IMR-90 (cell line): ENCODE measurements at regions not wholly inside any gene's neighbourhood (a gene's known extent, or its start where the extent isn't known, plus 50 kb on each side); places are given as distances from the start of the nearest gene placed in this dataset.

ENCODE experiments used
- ATAC-seq: fragments of 200-7000 bp; cut with Tn5 transposase; 2 replicates; pipeline ENCODE4 v1.9.1; 2020; ENCODE audit warnings: low read depth, mild to moderate bottlenecking, moderate library complexity
- BruUV-seq: library from RNA; stranded (reverse); fragments of 400-500 nt; replicated peaks from 2 replicates; lab custom pipeline; 2021; lab: Mats Ljungman, UMichigan
- CTCF ChIA-PET: fragments of 300-600 bp; formaldehyde crosslinking; extraction: SDS; loops from one replicate; lab custom pipeline; 2021; ENCODE audit warnings: antibody characterized with exemption; lab: Yijun Ruan, JAX
- POLR2A ChIA-PET: fragments of 300-600 bp; sonication (Branson Sonifier 250); formaldehyde crosslinking; loops from one replicate; lab custom pipeline; 2022; ENCODE audit warnings: antibody characterized with exemption; ENCODE audit not compliant: unreplicated experiment; lab: Charles Lee
- DNase-seq: peaks from one replicate; pipeline ENCODE4 v3.0.0; 2013
- H2AFZ ChIP-seq: replicated peaks from 2 replicates; pipeline ENCODE3; 2013; ENCODE audit warnings: low read length, mild to moderate bottlenecking; ENCODE audit not compliant: poor library complexity
- H2AK5ac ChIP-seq: 2 replicates; pipeline ENCODE4 v1.6.1; 2013; ENCODE audit warnings: low read depth, low read length, inconsistent platforms
- H2AK9ac ChIP-seq: replicated peaks from 2 replicates; pipeline ENCODE3; 2013; ENCODE audit warnings: mild to moderate bottlenecking, low read depth, low read length, moderate library complexity; ENCODE audit not compliant: poor library complexity
- H2BK120ac ChIP-seq: 2 replicates; pipeline ENCODE4 v1.6.1; 2013; ENCODE audit warnings: low read depth, low read length, inconsistent platforms
- H2BK15ac ChIP-seq: 3 replicates; pipeline ENCODE4 v1.6.1; 2013; ENCODE audit warnings: low read depth, low read length, inconsistent platforms
- H2BK20ac ChIP-seq: 2 replicates; pipeline ENCODE4 v1.6.1; 2013; ENCODE audit warnings: low read depth, mild to moderate bottlenecking, inconsistent platforms, low read length, moderate library complexity
- H2BK5ac ChIP-seq: 2 replicates; pipeline ENCODE4 v1.6.1; 2013; ENCODE audit warnings: mild to moderate bottlenecking, low read depth, low read length, inconsistent platforms; ENCODE audit not compliant: poor library complexity, severe bottlenecking
- H3K14ac ChIP-seq: replicated peaks from 2 replicates; pipeline ENCODE4 v1.6.1; 2013; ENCODE audit warnings: low read depth, low read length, inconsistent platforms
- H3K18ac ChIP-seq: 2 replicates; pipeline ENCODE4 v1.6.1; 2013; ENCODE audit warnings: low read depth, low read length, control low read depth
- H3K23ac ChIP-seq: 2 replicates; pipeline ENCODE4 v1.6.1; 2013; ENCODE audit warnings: low read depth, low read length, inconsistent platforms
- H3K27ac ChIP-seq: 2 replicates; pipeline ENCODE4 v1.5.1; 2013; ENCODE audit warnings: mild to moderate bottlenecking, control low read depth, low read length; ENCODE audit not compliant: insufficient read depth
- H3K27me3 ChIP-seq: 2 replicates; pipeline ENCODE4 v1.6.1; 2013; ENCODE audit warnings: low read length; ENCODE audit not compliant: control insufficient read depth, insufficient read depth
- H3K36me3 ChIP-seq: 2 replicates; pipeline ENCODE4 v1.6.1; 2013; ENCODE audit warnings: low read length, mixed read lengths; ENCODE audit not compliant: control insufficient read depth, insufficient read depth
- H3K4ac ChIP-seq: 2 replicates; pipeline ENCODE4 v1.6.1; 2013; ENCODE audit warnings: low read depth, low read length, inconsistent platforms
- H3K4me1 ChIP-seq: 2 replicates; pipeline ENCODE4 v1.6.1; 2013; ENCODE audit warnings: low read length, mixed read lengths; ENCODE audit not compliant: control insufficient read depth, insufficient read depth
- H3K4me2 ChIP-seq: 2 replicates; pipeline ENCODE4 v1.6.1; 2013; ENCODE audit warnings: low read depth, mild to moderate bottlenecking, control low read depth, low read length, moderate library complexity
- H3K4me3 ChIP-seq: 2 replicates; pipeline ENCODE4 v1.5.1; 2013; ENCODE audit warnings: low read depth, mild to moderate bottlenecking, control low read depth, low read length, moderate library complexity; ENCODE audit not compliant: insufficient read depth
- H3K56ac ChIP-seq: 2 replicates; pipeline ENCODE4 v1.6.1; 2013; ENCODE audit warnings: low read length, inconsistent platforms; ENCODE audit not compliant: insufficient read depth; ENCODE audit errors: extremely low read depth
- H3K79me1 ChIP-seq, 2 experiments: 2 replicates each; pipeline ENCODE4 v1.6.1; 2013; ENCODE audit warnings: low read length in 2 of 2, inconsistent platforms in 1 of 2, low read depth in 1 of 2
- H3K9ac ChIP-seq: 2 replicates; pipeline ENCODE4 v1.6.1; 2013; ENCODE audit warnings: low read depth, low read length, control low read depth
- H3K9me1 ChIP-seq: 2 replicates; pipeline ENCODE4 v1.6.1; 2013; ENCODE audit warnings: low read length, inconsistent platforms; ENCODE audit not compliant: insufficient read depth
- H3K9me3 ChIP-seq: 2 replicates; pipeline ENCODE4 v1.6.1; 2013; ENCODE audit warnings: low read length; ENCODE audit not compliant: control insufficient read depth, insufficient read depth
- H4K20me1 ChIP-seq: 2 replicates; pipeline ENCODE4 v1.6.1; 2013; ENCODE audit warnings: low read length, inconsistent platforms; ENCODE audit not compliant: insufficient read depth
- H4K5ac ChIP-seq: 2 replicates; pipeline ENCODE4 v1.6.1; 2013; ENCODE audit warnings: mild to moderate bottlenecking, low read depth, low read length, control low read depth
- H4K8ac ChIP-seq, 2 experiments: 2 replicates each; pipeline ENCODE4 v1.6.1; 2013; ENCODE audit warnings: low read depth in 2 of 2, low read length in 2 of 2, control low read depth in 1 of 2, inconsistent platforms in 1 of 2
- H4K91ac ChIP-seq: 2 replicates; pipeline ENCODE4 v1.6.1; 2013; ENCODE audit warnings: low read depth, low read length, inconsistent platforms; ENCODE audit not compliant: insufficient read depth
- BHLHE40 ChIP-seq: fragments of 150-350 bp; IDR thresholded peaks from 2 replicates; pipeline ENCODE4 v1.6.1; 2016; ENCODE audit warnings: mild to moderate bottlenecking, low read depth, low read length
- CEBPB ChIP-seq: IDR thresholded peaks from 2 replicates; pipeline ENCODE4 v1.6.1; 2012; ENCODE audit warnings: low read depth, low read length, improper control_type of control experiment
- CHD1 ChIP-seq: IDR thresholded peaks from 2 replicates; pipeline ENCODE4 v1.6.1; 2012; ENCODE audit warnings: low read depth, low read length, improper control_type of control experiment
- FOS ChIP-seq: fragments of 150-350 bp; IDR thresholded peaks from 2 replicates; pipeline ENCODE4 v1.6.1; 2016; ENCODE audit warnings: low read depth, low read length
- MAFK ChIP-seq: IDR thresholded peaks from 2 replicates; pipeline ENCODE4 v1.6.1; 2012; ENCODE audit warnings: low read depth, low read length, improper control_type of control experiment
- MAZ ChIP-seq: IDR thresholded peaks from 2 replicates; pipeline ENCODE4 v1.6.1; 2012; ENCODE audit warnings: low read depth, mild to moderate bottlenecking, low read length, improper control_type of control experiment, moderate library complexity, borderline replicate concordance
- MXI1 ChIP-seq: IDR thresholded peaks from 2 replicates; pipeline ENCODE4 v1.6.1; 2012; ENCODE audit warnings: low read depth, mild to moderate bottlenecking, low read length, moderate library complexity, borderline replicate concordance
- NFE2L2 ChIP-seq: fragments of 150-350 bp; IDR thresholded peaks from 2 replicates; pipeline ENCODE4 v1.6.1; 2016; ENCODE audit warnings: low read depth, mild to moderate bottlenecking, low read length
- POLR2A ChIP-seq: IDR thresholded peaks from 2 replicates; pipeline ENCODE4 v1.6.1; 2012; ENCODE audit warnings: mild to moderate bottlenecking, low read depth, low read length
- RAD21 ChIP-seq: IDR thresholded peaks from 2 replicates; pipeline ENCODE4 v1.6.1; 2012; ENCODE audit warnings: low read length, improper control_type of control experiment
- RCOR1 ChIP-seq: IDR thresholded peaks from 2 replicates; pipeline ENCODE4 v1.6.1; 2012; ENCODE audit warnings: mild to moderate bottlenecking, low read length, improper control_type of control experiment; ENCODE audit not compliant: insufficient replicate concordance
- RFX5 ChIP-seq: IDR thresholded peaks from 2 replicates; pipeline ENCODE4 v1.8.0; 2012; ENCODE audit warnings: low read depth, mild to moderate bottlenecking, low read length, moderate library complexity
- SMC3 ChIP-seq: fragments of 150-350 bp; IDR thresholded peaks from 2 replicates; pipeline ENCODE4 v1.6.1; 2016; ENCODE audit warnings: low read depth, mild to moderate bottlenecking, antibody characterized with exemption, low read length, moderate library complexity
- WGBS, 2 experiments: methylation state at CpG; one replicate each; pipeline versions ENCODE4 v1.1.5 to v1.1.7; 2013; ENCODE audit warnings: missing lambda C conversion rate in 2 of 2; ENCODE audit not compliant: insufficient read length in 1 of 2; ENCODE audit errors: extremely low coverage in 2 of 2; 5-methylcytosine and 5-hydroxymethylcytosine counted together
- dilution Hi-C: fragments of 300-500 bp; cut with HindIII; formaldehyde crosslinking; loops from one replicate; pipeline ENCODE4 v1.14.3; 2018; ENCODE audit warnings: low sequenced_read_pairs; ENCODE audit not compliant: unreplicated experiment
- in situ Hi-C: fragments of 300-500 bp; cut with MboI; formaldehyde crosslinking; loops from 3 replicates; pipeline ENCODE4 v1.14.3; 2019; ENCODE audit warnings: low sequenced_read_pairs, inconsistent platforms, mixed read lengths
- intact Hi-C: fragments of 100-400 bp; cut with micrococcal nuclease; formaldehyde crosslinking; loops from 2 replicates; pipeline ENCODE4 v1.10.0; 2022
- TF ChIP-seq, protein P1 (sequence below): conservative IDR thresholded peaks from 2 replicates; pipeline ENCODE4 v1.5.1; 2012; ENCODE audit warnings: mild to moderate bottlenecking, low read depth, low read length, improper control_type of control experiment
- TF ChIP-seq, protein P2 (sequence below): fragments of 150-350 bp; IDR thresholded peaks from 2 replicates; pipeline ENCODE4 v1.6.1; 2016; ENCODE audit warnings: low read depth, mild to moderate bottlenecking, low read length, moderate library complexity, borderline replicate concordance
- TF ChIP-seq, protein P3 (sequence below): fragments of 150-350 bp; IDR thresholded peaks from 2 replicates; pipeline ENCODE4 v1.6.1; 2017; ENCODE audit warnings: mild to moderate bottlenecking, antibody characterized with exemption, low read length, low read depth

DNA sequence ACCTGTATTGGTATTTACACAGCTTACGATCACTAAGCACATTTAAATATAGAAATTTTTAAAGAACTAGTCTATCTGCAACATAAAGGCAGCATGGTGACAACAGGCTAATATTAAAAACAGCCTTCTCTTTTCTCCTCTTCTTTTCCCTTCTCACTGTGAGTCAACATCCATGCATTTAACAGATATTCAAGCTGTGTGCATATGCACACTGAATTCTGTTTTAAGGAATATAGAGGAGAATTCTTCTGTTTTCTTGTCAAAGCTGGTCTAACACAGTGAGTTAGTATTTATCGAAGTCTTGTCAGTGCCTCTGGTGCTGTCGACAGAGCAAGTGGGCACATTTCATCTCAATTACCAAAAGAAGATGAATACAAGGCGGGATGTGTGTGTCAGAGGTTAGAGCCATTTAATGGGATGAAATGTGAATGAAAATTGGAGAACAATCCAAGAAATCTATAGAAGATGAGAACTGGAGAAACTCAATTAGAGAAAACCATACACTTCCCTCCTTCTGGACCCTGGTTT lies 282.3 kb downstream of the FAT3 start:
- no peak overlapping the region for H4K8ac ChIP-seq
- no peaks in the 10 kb centered on the region for H3K36me3 ChIP-seq
- no peak overlapping the region for H2AFZ ChIP-seq
- no peak overlapping the region for H3K56ac ChIP-seq
- H3K79me1 ChIP-seq: no peaks in the 10 kb centered on the region
- H3K14ac ChIP-seq: no peak overlapping the region
- H4K5ac ChIP-seq: no peak overlapping the region
- ChIA-PET CTCF (no interaction called here), POLR2A (no interaction called here)
- no peak overlapping the region for H2AK5ac ChIP-seq
- no peak for TF ChIP-seq SMC3
- no peak for TF ChIP-seq CEBPB
- TF ChIP-seq, protein P1, sequence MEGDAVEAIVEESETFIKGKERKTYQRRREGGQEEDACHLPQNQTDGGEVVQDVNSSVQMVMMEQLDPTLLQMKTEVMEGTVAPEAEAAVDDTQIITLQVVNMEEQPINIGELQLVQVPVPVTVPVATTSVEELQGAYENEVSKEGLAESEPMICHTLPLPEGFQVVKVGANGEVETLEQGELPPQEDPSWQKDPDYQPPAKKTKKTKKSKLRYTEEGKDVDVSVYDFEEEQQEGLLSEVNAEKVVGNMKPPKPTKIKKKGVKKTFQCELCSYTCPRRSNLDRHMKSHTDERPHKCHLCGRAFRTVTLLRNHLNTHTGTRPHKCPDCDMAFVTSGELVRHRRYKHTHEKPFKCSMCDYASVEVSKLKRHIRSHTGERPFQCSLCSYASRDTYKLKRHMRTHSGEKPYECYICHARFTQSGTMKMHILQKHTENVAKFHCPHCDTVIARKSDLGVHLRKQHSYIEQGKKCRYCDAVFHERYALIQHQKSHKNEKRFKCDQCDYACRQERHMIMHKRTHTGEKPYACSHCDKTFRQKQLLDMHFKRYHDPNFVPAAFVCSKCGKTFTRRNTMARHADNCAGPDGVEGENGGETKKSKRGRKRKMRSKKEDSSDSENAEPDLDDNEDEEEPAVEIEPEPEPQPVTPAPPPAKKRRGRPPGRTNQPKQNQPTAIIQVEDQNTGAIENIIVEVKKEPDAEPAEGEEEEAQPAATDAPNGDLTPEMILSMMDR: no peak
- no peak for TF ChIP-seq RCOR1
- no peak for TF ChIP-seq NFE2L2
- no peak for TF ChIP-seq RAD21
- TF ChIP-seq, protein P2, sequence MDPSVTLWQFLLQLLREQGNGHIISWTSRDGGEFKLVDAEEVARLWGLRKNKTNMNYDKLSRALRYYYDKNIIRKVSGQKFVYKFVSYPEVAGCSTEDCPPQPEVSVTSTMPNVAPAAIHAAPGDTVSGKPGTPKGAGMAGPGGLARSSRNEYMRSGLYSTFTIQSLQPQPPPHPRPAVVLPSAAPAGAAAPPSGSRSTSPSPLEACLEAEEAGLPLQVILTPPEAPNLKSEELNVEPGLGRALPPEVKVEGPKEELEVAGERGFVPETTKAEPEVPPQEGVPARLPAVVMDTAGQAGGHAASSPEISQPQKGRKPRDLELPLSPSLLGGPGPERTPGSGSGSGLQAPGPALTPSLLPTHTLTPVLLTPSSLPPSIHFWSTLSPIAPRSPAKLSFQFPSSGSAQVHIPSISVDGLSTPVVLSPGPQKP: no peak
- TF ChIP-seq, protein P3, sequence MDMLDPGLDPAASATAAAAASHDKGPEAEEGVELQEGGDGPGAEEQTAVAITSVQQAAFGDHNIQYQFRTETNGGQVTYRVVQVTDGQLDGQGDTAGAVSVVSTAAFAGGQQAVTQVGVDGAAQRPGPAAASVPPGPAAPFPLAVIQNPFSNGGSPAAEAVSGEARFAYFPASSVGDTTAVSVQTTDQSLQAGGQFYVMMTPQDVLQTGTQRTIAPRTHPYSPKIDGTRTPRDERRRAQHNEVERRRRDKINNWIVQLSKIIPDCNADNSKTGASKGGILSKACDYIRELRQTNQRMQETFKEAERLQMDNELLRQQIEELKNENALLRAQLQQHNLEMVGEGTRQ: no peak
- no peak for TF ChIP-seq FOS
- TF ChIP-seq MAFK: no peak
- no peak for TF ChIP-seq BHLHE40
- TF ChIP-seq CHD1: no peak
- TF ChIP-seq RFX5: no peak
- no peak for TF ChIP-seq POLR2A
- no peak for TF ChIP-seq MAZ
- TF ChIP-seq MXI1: no peak
- WGBS, 2 experiments: no CpG with 5 or more reads among the region's 4 CpGs
- no peaks in the 10 kb centered on the region for H3K9me1 ChIP-seq
- no peak overlapping the region for H4K91ac ChIP-seq
- no peaks in the 10 kb centered on the region for H3K9me3 ChIP-seq
- H3K4ac ChIP-seq: no peak overlapping the region
- no peak overlapping the region for H2BK5ac ChIP-seq
- H3K4me1 ChIP-seq: no peaks in the 10 kb centered on the region
- H4K20me1 ChIP-seq: no peaks in the 10 kb centered on the region
- no peak overlapping the region for H2AK9ac ChIP-seq
- no peak overlapping the region for H3K4me3 ChIP-seq
- no TSS peak for BruUV-seq
- H3K4me2 ChIP-seq: no peak overlapping the region
- in situ Hi-C loops (no loop called here), intact Hi-C loops (no loop called here), dilution Hi-C loops (no loop called here)
- H2BK15ac ChIP-seq: no peak overlapping the region
- no peak for DNase-seq
- no peak overlapping the region for H3K27ac ChIP-seq
- no peak overlapping the region for H3K9ac ChIP-seq
- no peak overlapping the region for H2BK120ac ChIP-seq
- H3K27me3 ChIP-seq: no peaks in the 10 kb centered on the region
- no peak overlapping the region for H2BK20ac ChIP-seq
- ATAC-seq: no peak
- no peak overlapping the region for H3K18ac ChIP-seq
- H3K23ac ChIP-seq: no peak overlapping the region
